WTC11 (cell line): ENCODE measurements at regions not wholly inside any gene's neighbourhood (a gene's known extent, or its start where the extent isn't known, plus 50 kb on each side); places are given as distances from the start of the nearest gene placed in this dataset.

Source experiments
- ATAC-seq: fragments of 200-7000 bp; cut with Tn5 transposase; 2 replicates; pipeline ENCODE4 v1.10.0; 2021; ENCODE audit warnings: mild to moderate bottlenecking, moderate library complexity
- CTCF ChIA-PET: fragments of 300-600 bp; sonication (Branson Sonifier 250); formaldehyde crosslinking; loops from one replicate; lab custom pipeline; 2021; ENCODE audit warnings: antibody characterized with exemption; lab: Charles Lee
- POLR2A ChIA-PET: fragments of 350-600 bp; sonication (Branson Sonifier 250); formaldehyde crosslinking; loops from one replicate; lab custom pipeline; 2021; ENCODE audit warnings: antibody characterized with exemption; lab: Charles Lee
- DNase-seq: peaks from one replicate; pipeline ENCODE4 v3.0.0; 2021; ENCODE audit warnings: low spot score
- H3K27ac Mint-ChIP-seq: 2 replicates; pipeline ENCODE4 v1.8.0; 2021; ENCODE audit warnings: mixed read lengths
- H3K27me3 Mint-ChIP-seq: 2 replicates; pipeline ENCODE4 v1.8.0; 2021; ENCODE audit warnings: low read depth, mild to moderate bottlenecking, moderate library complexity, mixed read lengths
- H3K36me3 Mint-ChIP-seq: 2 replicates; pipeline ENCODE4 v1.8.0; 2021; ENCODE audit warnings: mixed read lengths
- H3K4me1 Mint-ChIP-seq: 2 replicates; pipeline ENCODE4 v1.8.0; 2022; ENCODE audit warnings: mixed read lengths
- H3K4me3 Mint-ChIP-seq: 2 replicates; pipeline ENCODE4 v1.8.0; 2021; ENCODE audit warnings: mild to moderate bottlenecking, moderate library complexity, mixed read lengths
- H3K9me3 Mint-ChIP-seq: 2 replicates; pipeline ENCODE4 v1.8.0; 2021; ENCODE audit warnings: mixed read lengths
- CBFB ChIP-seq: sonication (generic); formaldehyde crosslinking; IDR thresholded peaks from 2 replicates; pipeline ENCODE4 v1.8.1; 2022; ENCODE audit warnings: mild to moderate bottlenecking, low read depth, missing genetic modification reagents
- CREB1 ChIP-seq: sonication (generic); formaldehyde crosslinking; IDR thresholded peaks from 2 replicates; pipeline ENCODE4 v1.8.0; 2023; ENCODE audit warnings: mild to moderate bottlenecking, missing genetic modification reagents
- ELF4 ChIP-seq: sonication (generic); formaldehyde crosslinking; IDR thresholded peaks from 2 replicates; pipeline ENCODE4 v1.8.1; 2022; ENCODE audit warnings: low read depth, mild to moderate bottlenecking, moderate library complexity, missing genetic modification reagents
- FOXP1 ChIP-seq: sonication (generic); formaldehyde crosslinking; IDR thresholded peaks from 2 replicates; pipeline ENCODE4 v1.8.0; 2022; ENCODE audit warnings: missing genetic modification reagents, mild to moderate bottlenecking, moderate library complexity, borderline replicate concordance
- MYBL2 ChIP-seq: sonication (generic); formaldehyde crosslinking; IDR thresholded peaks from 2 replicates; pipeline ENCODE4 v1.8.1; 2023; ENCODE audit warnings: mild to moderate bottlenecking, moderate library complexity, missing genetic modification reagents
- NR3C1 ChIP-seq: sonication (generic); formaldehyde crosslinking; conservative IDR thresholded peaks from 2 replicates; pipeline ENCODE4 v1.8.1; 2023; ENCODE audit warnings: low read depth, mild to moderate bottlenecking, missing genetic modification reagents
- SOX15 ChIP-seq: fragments of 250-450 bp; sonication (Bioruptor Pico); IDR thresholded peaks from 2 replicates; pipeline ENCODE4 v1.9.0; 2021; ENCODE audit warnings: mild to moderate bottlenecking
- SP1 ChIP-seq: sonication (generic); formaldehyde crosslinking; conservative IDR thresholded peaks from 2 replicates; pipeline ENCODE4 v1.8.1; 2022; ENCODE audit warnings: missing genetic modification reagents
- TEAD1 ChIP-seq: sonication (generic); formaldehyde crosslinking; IDR thresholded peaks from 2 replicates; pipeline ENCODE4 v1.8.0; 2022; ENCODE audit warnings: mild to moderate bottlenecking, missing genetic modification reagents
- ZBTB43 ChIP-seq: sonication (generic); formaldehyde crosslinking; IDR thresholded peaks from 2 replicates; pipeline ENCODE4 v1.8.1; 2023; ENCODE audit warnings: mild to moderate bottlenecking, missing genetic modification reagents
- ZMAT4 ChIP-seq: fragments of 250-450 bp; sonication (Bioruptor Pico); IDR thresholded peaks from 2 replicates; pipeline ENCODE4 v1.9.0; 2021; ENCODE audit warnings: mild to moderate bottlenecking
- ZNF138 ChIP-seq: sonication (generic); formaldehyde crosslinking; conservative IDR thresholded peaks from 2 replicates; pipeline ENCODE4 v1.8.1; 2022; ENCODE audit warnings: mild to moderate bottlenecking, moderate library complexity, missing genetic modification reagents
- ZNF219 ChIP-seq: sonication (generic); formaldehyde crosslinking; IDR thresholded peaks from 2 replicates; pipeline ENCODE4 v1.8.0; 2023; ENCODE audit warnings: missing genetic modification reagents, mild to moderate bottlenecking, borderline replicate concordance
- ZNF416 ChIP-seq: fragments of 250-450 bp; sonication (Bioruptor Pico); IDR thresholded peaks from 2 replicates; pipeline ENCODE4 v1.9.0; 2021; ENCODE audit warnings: mild to moderate bottlenecking, inconsistent platforms
- ZNF425 ChIP-seq: fragments of 250-450 bp; sonication (Bioruptor Pico); conservative IDR thresholded peaks from 2 replicates; pipeline ENCODE4 v1.9.0; 2021; ENCODE audit warnings: mild to moderate bottlenecking
- ZNF671 ChIP-seq: fragments of 250-450 bp; sonication (Bioruptor Pico); IDR thresholded peaks from 2 replicates; pipeline ENCODE4 v1.8.0; 2021; ENCODE audit warnings: mild to moderate bottlenecking
- TF ChIP-seq, protein P1 (sequence below): fragments of 250-450 bp; sonication (Bioruptor Pico); IDR thresholded peaks from 2 replicates; pipeline ENCODE4 v2.1.2; 2022; ENCODE audit warnings: mild to moderate bottlenecking, moderate library complexity
- TF ChIP-seq, protein P2 (sequence below): sonication (generic); formaldehyde crosslinking; IDR thresholded peaks from 2 replicates; pipeline ENCODE4 v1.8.1; 2022; ENCODE audit warnings: missing genetic modification reagents, borderline replicate concordance
- TF ChIP-seq, protein P3 (sequence below): sonication (generic); formaldehyde crosslinking; IDR thresholded peaks from 2 replicates; pipeline ENCODE4 v1.8.0; 2022; ENCODE audit warnings: mild to moderate bottlenecking, missing genetic modification reagents
- TF ChIP-seq, protein P4 (sequence below): fragments of 250-450 bp; sonication (Bioruptor Pico); IDR thresholded peaks from 2 replicates; pipeline ENCODE4 v1.8.0; 2021; ENCODE audit warnings: mild to moderate bottlenecking
- TF ChIP-seq, protein P5 (sequence below): sonication (generic); formaldehyde crosslinking; IDR thresholded peaks from 2 replicates; pipeline ENCODE4 v1.8.1; 2023; ENCODE audit warnings: mild to moderate bottlenecking, missing genetic modification reagents, borderline replicate concordance
- TF ChIP-seq, protein P6 (sequence below): sonication (generic); formaldehyde crosslinking; IDR thresholded peaks from 2 replicates; pipeline ENCODE4 v1.8.1; 2022; ENCODE audit warnings: low read depth, missing genetic modification reagents, borderline replicate concordance

GRCh38 chr6:84583784-84584183 is 180.6 kb downstream of the TBX18 start:
- ATAC-seq (no peak), DNase-seq (no peak)
- H3K27me3 Mint-ChIP-seq, result no peaks in the 10 kb centered on the region
- peaks cover 25% of the 10 kb centered on the region for H3K9me3 Mint-ChIP-seq
- ChIA-PET POLR2A (no interaction called here), CTCF (no interaction called here)
- no peak overlapping the region for H3K27ac Mint-ChIP-seq
- TF ChIP-seq, protein P1, sequence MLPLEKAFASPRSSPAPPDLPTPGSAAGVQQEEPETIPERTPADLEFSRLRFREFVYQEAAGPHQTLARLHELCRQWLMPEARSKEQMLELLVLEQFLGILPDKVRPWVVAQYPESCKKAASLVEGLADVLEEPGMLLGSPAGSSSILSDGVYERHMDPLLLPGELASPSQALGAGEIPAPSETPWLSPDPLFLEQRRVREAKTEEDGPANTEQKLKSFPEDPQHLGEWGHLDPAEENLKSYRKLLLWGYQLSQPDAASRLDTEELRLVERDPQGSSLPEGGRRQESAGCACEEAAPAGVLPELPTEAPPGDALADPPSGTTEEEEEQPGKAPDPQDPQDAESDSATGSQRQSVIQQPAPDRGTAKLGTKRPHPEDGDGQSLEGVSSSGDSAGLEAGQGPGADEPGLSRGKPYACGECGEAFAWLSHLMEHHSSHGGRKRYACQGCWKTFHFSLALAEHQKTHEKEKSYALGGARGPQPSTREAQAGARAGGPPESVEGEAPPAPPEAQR (CRISPR knock-in tag), result no peak
- TF ChIP-seq SP1 (CRISPR knock-in tag) (no peak), ZBTB43 (CRISPR knock-in tag) (no peak), ZNF425 (CRISPR knock-in tag) (no peak), ZNF671 (CRISPR knock-in tag) (no peak), CREB1 (CRISPR knock-in tag) (no peak), MYBL2 (no peak), NR3C1 (CRISPR knock-in tag) (no peak), ZNF138 (CRISPR knock-in tag) (no peak)
- TF ChIP-seq, protein P2, sequence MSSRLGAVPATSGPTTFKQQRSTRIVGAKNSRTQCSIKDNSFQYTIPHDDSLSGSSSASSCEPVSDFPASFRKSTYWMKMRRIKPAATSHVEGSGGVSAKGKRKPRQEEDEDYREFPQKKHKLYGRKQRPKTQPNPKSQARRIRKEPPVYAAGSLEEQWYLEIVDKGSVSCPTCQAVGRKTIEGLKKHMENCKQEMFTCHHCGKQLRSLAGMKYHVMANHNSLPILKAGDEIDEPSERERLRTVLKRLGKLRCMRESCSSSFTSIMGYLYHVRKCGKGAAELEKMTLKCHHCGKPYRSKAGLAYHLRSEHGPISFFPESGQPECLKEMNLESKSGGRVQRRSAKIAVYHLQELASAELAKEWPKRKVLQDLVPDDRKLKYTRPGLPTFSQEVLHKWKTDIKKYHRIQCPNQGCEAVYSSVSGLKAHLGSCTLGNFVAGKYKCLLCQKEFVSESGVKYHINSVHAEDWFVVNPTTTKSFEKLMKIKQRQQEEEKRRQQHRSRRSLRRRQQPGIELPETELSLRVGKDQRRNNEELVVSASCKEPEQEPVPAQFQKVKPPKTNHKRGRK (CRISPR knock-in tag), result no peak
- TF ChIP-seq, protein P3, sequence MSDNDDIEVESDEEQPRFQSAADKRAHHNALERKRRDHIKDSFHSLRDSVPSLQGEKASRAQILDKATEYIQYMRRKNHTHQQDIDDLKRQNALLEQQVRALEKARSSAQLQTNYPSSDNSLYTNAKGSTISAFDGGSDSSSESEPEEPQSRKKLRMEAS (CRISPR knock-in tag), result no peak
- TF ChIP-seq, protein P4, sequence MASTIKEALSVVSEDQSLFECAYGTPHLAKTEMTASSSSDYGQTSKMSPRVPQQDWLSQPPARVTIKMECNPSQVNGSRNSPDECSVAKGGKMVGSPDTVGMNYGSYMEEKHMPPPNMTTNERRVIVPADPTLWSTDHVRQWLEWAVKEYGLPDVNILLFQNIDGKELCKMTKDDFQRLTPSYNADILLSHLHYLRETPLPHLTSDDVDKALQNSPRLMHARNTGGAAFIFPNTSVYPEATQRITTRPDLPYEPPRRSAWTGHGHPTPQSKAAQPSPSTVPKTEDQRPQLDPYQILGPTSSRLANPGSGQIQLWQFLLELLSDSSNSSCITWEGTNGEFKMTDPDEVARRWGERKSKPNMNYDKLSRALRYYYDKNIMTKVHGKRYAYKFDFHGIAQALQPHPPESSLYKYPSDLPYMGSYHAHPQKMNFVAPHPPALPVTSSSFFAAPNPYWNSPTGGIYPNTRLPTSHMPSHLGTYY (CRISPR knock-in tag), result no peak
- no peaks in the 10 kb centered on the region for H3K4me1 Mint-ChIP-seq
- H3K36me3 Mint-ChIP-seq, result peaks cover 5% of the 10 kb centered on the region
- H3K4me3 Mint-ChIP-seq, result no peak overlapping the region

GRCh38 chr6:84582997-84583396 is 181.4 kb downstream of the TBX18 start:
- DNase-seq (no peak), ATAC-seq (no peak)
- no peaks in the 10 kb centered on the region for H3K27me3 Mint-ChIP-seq
- H3K4me1 Mint-ChIP-seq, result no peaks in the 10 kb centered on the region
- H3K36me3 Mint-ChIP-seq, result peaks cover 5% of the 10 kb centered on the region
- peaks cover 19% of the 10 kb centered on the region for H3K9me3 Mint-ChIP-seq
- H3K27ac Mint-ChIP-seq, result no peak overlapping the region
- CTCF ChIA-PET, result no interaction called here
- POLR2A ChIA-PET, result no interaction called here
- H3K4me3 Mint-ChIP-seq, result no peak overlapping the region
- TF ChIP-seq, protein P5, sequence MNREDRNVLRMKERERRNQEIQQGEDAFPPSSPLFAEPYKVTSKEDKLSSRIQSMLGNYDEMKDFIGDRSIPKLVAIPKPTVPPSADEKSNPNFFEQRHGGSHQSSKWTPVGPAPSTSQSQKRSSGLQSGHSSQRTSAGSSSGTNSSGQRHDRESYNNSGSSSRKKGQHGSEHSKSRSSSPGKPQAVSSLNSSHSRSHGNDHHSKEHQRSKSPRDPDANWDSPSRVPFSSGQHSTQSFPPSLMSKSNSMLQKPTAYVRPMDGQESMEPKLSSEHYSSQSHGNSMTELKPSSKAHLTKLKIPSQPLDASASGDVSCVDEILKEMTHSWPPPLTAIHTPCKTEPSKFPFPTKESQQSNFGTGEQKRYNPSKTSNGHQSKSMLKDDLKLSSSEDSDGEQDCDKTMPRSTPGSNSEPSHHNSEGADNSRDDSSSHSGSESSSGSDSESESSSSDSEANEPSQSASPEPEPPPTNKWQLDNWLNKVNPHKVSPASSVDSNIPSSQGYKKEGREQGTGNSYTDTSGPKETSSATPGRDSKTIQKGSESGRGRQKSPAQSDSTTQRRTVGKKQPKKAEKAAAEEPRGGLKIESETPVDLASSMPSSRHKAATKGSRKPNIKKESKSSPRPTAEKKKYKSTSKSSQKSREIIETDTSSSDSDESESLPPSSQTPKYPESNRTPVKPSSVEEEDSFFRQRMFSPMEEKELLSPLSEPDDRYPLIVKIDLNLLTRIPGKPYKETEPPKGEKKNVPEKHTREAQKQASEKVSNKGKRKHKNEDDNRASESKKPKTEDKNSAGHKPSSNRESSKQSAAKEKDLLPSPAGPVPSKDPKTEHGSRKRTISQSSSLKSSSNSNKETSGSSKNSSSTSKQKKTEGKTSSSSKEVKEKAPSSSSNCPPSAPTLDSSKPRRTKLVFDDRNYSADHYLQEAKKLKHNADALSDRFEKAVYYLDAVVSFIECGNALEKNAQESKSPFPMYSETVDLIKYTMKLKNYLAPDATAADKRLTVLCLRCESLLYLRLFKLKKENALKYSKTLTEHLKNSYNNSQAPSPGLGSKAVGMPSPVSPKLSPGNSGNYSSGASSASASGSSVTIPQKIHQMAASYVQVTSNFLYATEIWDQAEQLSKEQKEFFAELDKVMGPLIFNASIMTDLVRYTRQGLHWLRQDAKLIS (CRISPR knock-in tag), result no peak
- TF ChIP-seq, protein P6, sequence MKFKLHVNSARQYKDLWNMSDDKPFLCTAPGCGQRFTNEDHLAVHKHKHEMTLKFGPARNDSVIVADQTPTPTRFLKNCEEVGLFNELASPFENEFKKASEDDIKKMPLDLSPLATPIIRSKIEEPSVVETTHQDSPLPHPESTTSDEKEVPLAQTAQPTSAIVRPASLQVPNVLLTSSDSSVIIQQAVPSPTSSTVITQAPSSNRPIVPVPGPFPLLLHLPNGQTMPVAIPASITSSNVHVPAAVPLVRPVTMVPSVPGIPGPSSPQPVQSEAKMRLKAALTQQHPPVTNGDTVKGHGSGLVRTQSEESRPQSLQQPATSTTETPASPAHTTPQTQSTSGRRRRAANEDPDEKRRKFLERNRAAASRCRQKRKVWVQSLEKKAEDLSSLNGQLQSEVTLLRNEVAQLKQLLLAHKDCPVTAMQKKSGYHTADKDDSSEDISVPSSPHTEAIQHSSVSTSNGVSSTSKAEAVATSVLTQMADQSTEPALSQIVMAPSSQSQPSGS (CRISPR knock-in tag), result no peak
- TF ChIP-seq CREB1 (CRISPR knock-in tag) (no peak), ELF4 (CRISPR knock-in tag) (no peak), ZNF416 (CRISPR knock-in tag) (no peak), TEAD1 (CRISPR knock-in tag) (no peak), FOXP1 (CRISPR knock-in tag) (no peak), SOX15 (no peak), ZNF219 (CRISPR knock-in tag) (no peak), ZMAT4 (no peak), CBFB (no peak)
